H1 (cell line): ENCODE measurements at regions not wholly inside any gene's neighbourhood (a gene's known extent, or its start where the extent isn't known, plus 50 kb on each side); places are given as distances from the start of the nearest gene placed in this dataset.

Experiments used
- CTCF ChIA-PET: fragments of 300-600 bp; sonication (Branson Sonifier 250); formaldehyde crosslinking; loops from one replicate; lab custom pipeline; 2021; ENCODE audit not compliant: partially characterized antibody; lab: Charles Lee
- POLR2A ChIA-PET: fragments of 300-600 bp; sonication (Branson Sonifier 250); formaldehyde crosslinking; loops from one replicate; lab custom pipeline; 2021; ENCODE audit warnings: inconsistent platforms; ENCODE audit not compliant: partially characterized antibody; lab: Charles Lee
- DNase-seq, 2 experiments: peaks; one replicate each; pipeline versions ENCODE4 v3.0.0 to v3.0.0-alpha.2; 2010 to 2022; ENCODE audit warnings: low spot score in 2 of 2, low read depth in 1 of 2, mixed read lengths in 1 of 2
- FAIRE-seq: peaks from 2 replicates; lab custom pipeline; 2011; peaks lifted over from hg19 to GRCh38; lab: Jason Lieb, UNC
- H2AFZ ChIP-seq: 2 replicates; pipeline ENCODE4 v1.8.1; 2012; ENCODE audit warnings: low read length, inconsistent platforms
- H2AK5ac ChIP-seq: 2 replicates; pipeline ENCODE4 v1.6.1; 2013; ENCODE audit warnings: low read depth, low read length
- H2BK120ac ChIP-seq: replicated peaks from 2 replicates; pipeline ENCODE3; 2013; ENCODE audit warnings: low read depth, low read length, inconsistent platforms
- H2BK12ac ChIP-seq: 2 replicates; pipeline ENCODE4 v1.6.1; 2013; ENCODE audit warnings: low read depth, low read length
- H2BK15ac ChIP-seq: 2 replicates; pipeline ENCODE4 v1.6.1; 2013; ENCODE audit warnings: low read length
- H2BK20ac ChIP-seq: 2 replicates; pipeline ENCODE4 v1.6.1; 2013; ENCODE audit warnings: low read length
- H2BK5ac ChIP-seq: 2 replicates; pipeline ENCODE4 v1.6.1; 2013; ENCODE audit warnings: low read depth, low read length
- H3K14ac ChIP-seq: 2 replicates; pipeline ENCODE4 v1.6.1; 2013; ENCODE audit warnings: inconsistent platforms; ENCODE audit not compliant: insufficient read length
- H3K18ac ChIP-seq: 2 replicates; pipeline ENCODE4 v1.6.1; 2013; ENCODE audit warnings: low read length; ENCODE audit errors: extremely low read depth
- H3K23ac ChIP-seq: 2 replicates; pipeline ENCODE4 v1.6.1; 2013; ENCODE audit warnings: inconsistent platforms; ENCODE audit not compliant: insufficient read length
- H3K23me2 ChIP-seq: 2 replicates; pipeline ENCODE4 v1.6.1; 2013; ENCODE audit warnings: low read depth, low read length
- H3K27ac ChIP-seq: 2 replicates; pipeline ENCODE4 v1.6.1; 2011; ENCODE audit warnings: low read depth, low read length, inconsistent platforms
- H3K27me3 ChIP-seq, 4 experiments: replicated peaks in 1 of 4; 1 replicate in 1 of 4; 2 replicates in 3 of 4; pipeline versions ENCODE4 v1.6.1 to v1.8.1; 2011 to 2013; ENCODE audit warnings: low read length in 3 of 4, mild to moderate bottlenecking in 3 of 4, inconsistent platforms in 2 of 4, mixed read lengths in 2 of 4, moderate library complexity in 1 of 4; ENCODE audit not compliant: control insufficient read depth in 3 of 4, insufficient read depth in 3 of 4; ENCODE audit errors: extremely low read depth in 1 of 4
- H3K36me3 ChIP-seq, 4 experiments: 2 replicates each; pipeline versions ENCODE4 v1.6.1 to v1.8.1; 2011 to 2013; ENCODE audit warnings: mild to moderate bottlenecking in 4 of 4, low read length in 3 of 4, moderate library complexity in 2 of 4, control low read depth in 1 of 4, inconsistent platforms in 1 of 4; ENCODE audit not compliant: insufficient read depth in 4 of 4, control insufficient read depth in 2 of 4
- H3K4ac ChIP-seq: replicated peaks from 2 replicates; pipeline ENCODE3; 2013; ENCODE audit warnings: low read length, low read depth, mixed read lengths, inconsistent platforms; ENCODE audit not compliant: insufficient read length
- H3K4me1 ChIP-seq, 4 experiments: replicated peaks in 1 of 4; 1 replicate in 1 of 4; 2 replicates in 3 of 4; pipeline versions ENCODE4 v1.6.1 to v1.8.1; 2011 to 2013; ENCODE audit warnings: low read length in 3 of 4, inconsistent platforms in 2 of 4, mixed read lengths in 1 of 4; ENCODE audit not compliant: insufficient read depth in 4 of 4, control insufficient read depth in 3 of 4
- H3K4me2 ChIP-seq, 2 experiments: 2 replicates each; pipeline versions ENCODE4 v1.6.1 to v1.8.1; 2011 to 2013; ENCODE audit warnings: low read depth in 2 of 2, low read length in 2 of 2, control low read depth in 1 of 2, inconsistent platforms in 1 of 2, mild to moderate bottlenecking in 1 of 2; ENCODE audit not compliant: insufficient read depth in 1 of 2
- H3K4me3 ChIP-seq, 4 experiments: fragments of 200-600, 300-600 bp in 1 of 4; sonication (generic), shearing (Covaris generic), sonication (Bioruptor Twin) in 1 of 4; 2 replicates each; pipeline versions ENCODE4 v1.5.1 to v1.8.1; 2011 to 2016; ENCODE audit warnings: low read length in 4 of 4, low read depth in 3 of 4, control low read depth in 2 of 4, inconsistent platforms in 2 of 4, mild to moderate bottlenecking in 2 of 4, mixed read lengths in 1 of 4, moderate library complexity in 1 of 4; ENCODE audit not compliant: insufficient read depth in 2 of 4; ENCODE audit errors: extremely low read depth in 1 of 4
- H3K56ac ChIP-seq: replicated peaks from 2 replicates; pipeline ENCODE3; 2013; ENCODE audit warnings: low read depth, mild to moderate bottlenecking, mixed read lengths, low read length, inconsistent platforms; ENCODE audit not compliant: insufficient read length
- H3K79me1 ChIP-seq: 2 replicates; pipeline ENCODE4 v1.6.1; 2013; ENCODE audit warnings: low read depth, low read length, control low read depth
- H3K79me2 ChIP-seq, 2 experiments: 2 replicates each; pipeline versions ENCODE4 v1.6.1 to v1.8.1; 2012 to 2013; ENCODE audit warnings: low read length in 2 of 2, mild to moderate bottlenecking in 2 of 2, inconsistent platforms in 1 of 2; ENCODE audit not compliant: insufficient read depth in 2 of 2, control insufficient read depth in 1 of 2
- H3K9ac ChIP-seq, 4 experiments: replicated peaks in 1 of 4; 1 replicate in 1 of 4; 2 replicates in 3 of 4; pipeline versions ENCODE4 v1.6.1 to v1.8.1; 2011 to 2013; ENCODE audit warnings: low read depth in 3 of 4, low read length in 3 of 4, control low read depth in 2 of 4, mild to moderate bottlenecking in 2 of 4, moderate library complexity in 2 of 4, inconsistent platforms in 1 of 4; ENCODE audit errors: extremely low read depth in 1 of 4
- H3K9me3 ChIP-seq, 2 experiments: 2 replicates each; pipeline versions ENCODE4 v1.6.1 to v1.8.1; 2012 to 2013; ENCODE audit warnings: mild to moderate bottlenecking in 2 of 2, moderate library complexity in 2 of 2, control low read depth in 1 of 2, inconsistent platforms in 1 of 2, low read depth in 1 of 2, low read length in 1 of 2, mixed read lengths in 1 of 2; ENCODE audit not compliant: insufficient read depth in 2 of 2
- H4K20me1 ChIP-seq, 2 experiments: replicated peaks in 1 of 2; 2 replicates each; pipeline versions ENCODE3 to v1.8.1; 2011 to 2013; ENCODE audit warnings: inconsistent platforms in 2 of 2, low read length in 2 of 2, mild to moderate bottlenecking in 1 of 2; ENCODE audit not compliant: insufficient read depth in 2 of 2, control insufficient read depth in 1 of 2
- H4K5ac ChIP-seq: 2 replicates; pipeline ENCODE4 v1.6.1; 2013; ENCODE audit warnings: low read length, low read depth, mixed read lengths, inconsistent platforms; ENCODE audit not compliant: insufficient read length
- H4K8ac ChIP-seq: 2 replicates; pipeline ENCODE4 v1.8.0; 2013; ENCODE audit warnings: mild to moderate bottlenecking, moderate library complexity, low read length, inconsistent platforms; ENCODE audit not compliant: insufficient read depth; ENCODE audit errors: extremely low read depth
- H4K91ac ChIP-seq: replicated peaks from 2 replicates; pipeline ENCODE3; 2013; ENCODE audit warnings: low read length, mixed read lengths, inconsistent platforms; ENCODE audit not compliant: insufficient read length
- BRCA1 ChIP-seq: IDR thresholded peaks from 2 replicates; pipeline ENCODE4 v1.6.1; 2012; ENCODE audit warnings: low read depth, low read length, improper control_type of control experiment
- KDM4A ChIP-seq: IDR thresholded peaks from one replicate; pipeline ENCODE4 v1.7.1; 2012; ENCODE audit warnings: low read depth, mild to moderate bottlenecking, moderate library complexity, low read length, inconsistent platforms; ENCODE audit not compliant: severe bottlenecking
- NANOG ChIP-seq: IDR thresholded peaks from 2 replicates; pipeline ENCODE4 v1.6.1; 2011; ENCODE audit warnings: low read length, low read depth, mild to moderate bottlenecking, inconsistent platforms; ENCODE audit not compliant: insufficient read depth, poor library complexity, severe bottlenecking
- POLR2A ChIP-seq, 2 experiments: IDR thresholded peaks; 1 replicate in 1 of 2; 2 replicates in 1 of 2; pipeline ENCODE4 v1.6.1; 2011; ENCODE audit warnings: low read depth in 2 of 2, low read length in 2 of 2, mild to moderate bottlenecking in 2 of 2; ENCODE audit errors: control extremely low read depth in 1 of 2
- SIN3A ChIP-seq, 2 experiments: IDR thresholded peaks in 1 of 2; conservative IDR thresholded peaks in 1 of 2; 2 replicates each; pipeline ENCODE4 v1.6.1; 2011 to 2012; ENCODE audit warnings: low read length in 2 of 2, improper control_type of control experiment in 1 of 2, low read depth in 1 of 2, mild to moderate bottlenecking in 1 of 2
- SRF ChIP-seq: IDR thresholded peaks from 2 replicates; pipeline ENCODE4 v1.6.1; 2011; ENCODE audit warnings: mild to moderate bottlenecking, low read depth, low read length, moderate library complexity
- WGBS, 2 experiments: shearing (Covaris generic) in 1 of 2; methylation state at CpG; one replicate each; pipeline versions ENCODE4 v1.1.6 to v1.1.7; 2013 to 2015; ENCODE audit warnings: low lambda C conversion rate in 2 of 2, mixed read lengths in 2 of 2, inconsistent platforms in 1 of 2, low coverage in 1 of 2, missing lambda C conversion rate in 1 of 2; ENCODE audit not compliant: insufficient replicate concordance in 2 of 2, insufficient coverage in 1 of 2, insufficient read length in 1 of 2; ENCODE audit errors: extremely low coverage in 1 of 2, missing lambda C conversion rate in 1 of 2; 5-methylcytosine and 5-hydroxymethylcytosine counted together
- TF ChIP-seq, protein P1 (sequence below): IDR thresholded peaks from 2 replicates; pipeline ENCODE4 v1.6.1; 2012; ENCODE audit warnings: low read length, inconsistent platforms
- TF ChIP-seq, protein P2 (sequence below): IDR thresholded peaks from 2 replicates; pipeline ENCODE4 v1.6.1; 2012; ENCODE audit warnings: inconsistent platforms

DNA sequence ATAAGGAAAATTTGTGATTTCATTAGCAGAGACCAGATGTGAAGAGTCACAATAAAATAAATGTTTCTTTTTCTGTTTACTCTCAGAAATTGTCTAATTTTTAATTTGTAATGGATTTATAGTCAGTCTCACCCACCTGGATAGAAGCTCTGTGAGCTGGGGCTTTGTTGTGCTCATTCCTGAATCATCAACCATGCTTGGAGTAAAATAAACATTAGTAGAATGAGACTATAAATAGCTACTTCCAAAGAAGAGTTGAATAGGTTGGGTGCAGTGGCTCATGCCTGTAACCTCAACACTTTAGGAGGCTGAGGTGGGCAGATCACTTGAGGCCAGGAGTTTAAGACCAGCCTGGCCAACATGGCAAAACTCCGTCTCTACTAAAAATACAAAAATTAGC lies 185.3 kb upstream of the FBXO33 start:
- Histone ChIP-seq H2BK20ac (no peak overlapping the region), H3K36me3 (no peaks in the 10 kb centered on the region), H3K18ac (no peak overlapping the region)
- TF ChIP-seq KDM4A (no peak), SIN3A (conservative IDR thresholded peaks at IDR 0.05 in 1 of 2, IDR thresholded peaks at IDR 0.05 in 1 of 2; ENCODE audit: low read depth in 1 of 2, low read length in 2 of 2) (no peak), SRF (no peak), NANOG (no peak), POLR2A (IDR thresholded peaks at IDR 0.05; ENCODE audit: control extremely low read depth in 1 of 2, low read depth in 2 of 2, low read length in 2 of 2) (no peak), BRCA1 (no peak)
- TF ChIP-seq, protein P1, sequence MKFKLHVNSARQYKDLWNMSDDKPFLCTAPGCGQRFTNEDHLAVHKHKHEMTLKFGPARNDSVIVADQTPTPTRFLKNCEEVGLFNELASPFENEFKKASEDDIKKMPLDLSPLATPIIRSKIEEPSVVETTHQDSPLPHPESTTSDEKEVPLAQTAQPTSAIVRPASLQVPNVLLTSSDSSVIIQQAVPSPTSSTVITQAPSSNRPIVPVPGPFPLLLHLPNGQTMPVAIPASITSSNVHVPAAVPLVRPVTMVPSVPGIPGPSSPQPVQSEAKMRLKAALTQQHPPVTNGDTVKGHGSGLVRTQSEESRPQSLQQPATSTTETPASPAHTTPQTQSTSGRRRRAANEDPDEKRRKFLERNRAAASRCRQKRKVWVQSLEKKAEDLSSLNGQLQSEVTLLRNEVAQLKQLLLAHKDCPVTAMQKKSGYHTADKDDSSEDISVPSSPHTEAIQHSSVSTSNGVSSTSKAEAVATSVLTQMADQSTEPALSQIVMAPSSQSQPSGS, result no peak
- TF ChIP-seq, protein P2, sequence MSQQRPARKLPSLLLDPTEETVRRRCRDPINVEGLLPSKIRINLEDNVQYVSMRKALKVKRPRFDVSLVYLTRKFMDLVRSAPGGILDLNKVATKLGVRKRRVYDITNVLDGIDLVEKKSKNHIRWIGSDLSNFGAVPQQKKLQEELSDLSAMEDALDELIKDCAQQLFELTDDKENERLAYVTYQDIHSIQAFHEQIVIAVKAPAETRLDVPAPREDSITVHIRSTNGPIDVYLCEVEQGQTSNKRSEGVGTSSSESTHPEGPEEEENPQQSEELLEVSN, result no peak
- TF ChIP-seq, all 59 proteins: peak for 0
- ChIA-PET POLR2A (no interaction called here), CTCF (interaction anchor here (2.3 kb wide), 1 partner anchor 10 kb away, joined by 8 read pairs; no protein-coding TSS in a partner anchor)
- Histone ChIP-seq H2BK5ac (no peak overlapping the region), H3K27ac (no peak overlapping the region), H2BK15ac (no peak overlapping the region), H4K20me1 (no peaks in the 10 kb centered on the region), H3K23ac (no peak overlapping the region), H2BK120ac (no peak overlapping the region), H3K9me3 (no peaks in the 10 kb centered on the region; a peak in 1 of 4 replicates), H3K56ac (no peak overlapping the region), H3K9ac (no peak overlapping the region), H3K27me3 (no peaks in the 10 kb centered on the region), H3K4ac (no peak overlapping the region), H2AFZ (no peak overlapping the region), H4K5ac (no peak overlapping the region), H2BK12ac (no peak overlapping the region), H3K79me2 (no peaks in the 10 kb centered on the region), H3K4me2 (no peak overlapping the region), H3K23me2 (no peaks in the 10 kb centered on the region), H3K14ac (no peak overlapping the region), H4K91ac (no peak overlapping the region), H3K4me3 (no peak overlapping the region), H2AK5ac (no peak overlapping the region), H4K8ac (no peak overlapping the region), H3K4me1 (no peaks in the 10 kb centered on the region), H3K79me1 (no peaks in the 10 kb centered on the region)
- FAIRE-seq, result no peak
- DNase-seq, result no peak
- WGBS, 2 experiments, result 100% methylated on average over 1 of the region's 1 CpG; no CpG with 5 or more reads in 1 of the 2 experiments
